GM13976 (cell line): ENCODE measurements at regions not wholly inside any gene's neighbourhood (a gene's known extent, or its start where the extent isn't known, plus 50 kb on each side); places are given as distances from the start of the nearest gene placed in this dataset.

Source experiments
- DNase-seq: peaks from one replicate; pipeline ENCODE4 v3.0.0; 2012; ENCODE audit warnings: low spot score
- CTCF ChIP-seq: IDR thresholded peaks from 2 replicates; pipeline ENCODE4 v1.5.1; 2012; ENCODE audit warnings: borderline replicate concordance, mild to moderate bottlenecking; ENCODE audit not compliant: insufficient read depth; ENCODE audit errors: extremely low read depth, missing control alignments, control extremely low read depth
- in situ Hi-C: fragments of 300-500 bp; cut with MboI; formaldehyde crosslinking; loops from one replicate; pipeline ENCODE4 v1.12.0; 2022; ENCODE audit warnings: low sequenced_read_pairs, mixed read lengths, inconsistent platforms; ENCODE audit not compliant: unreplicated experiment

- no peak for DNase-seq
- in situ Hi-C loops, result loop anchor here (25.0 kb wide), 2 partner anchors 91 to 259 kb away; partner anchors contain the start of gene TARBP1
- no peak for TF ChIP-seq CTCF
Observed at GRCh38 chr1:234745844-234746797, 136.1 kb upstream of the IRF2BP2 start.

- in situ Hi-C loops, result loop anchor here (25.0 kb wide), 2 partner anchors 92 to 258 kb away; partner anchors contain the start of gene TARBP1
- no peak for TF ChIP-seq CTCF
- DNase-seq, result no peak
Observed at GRCh38 chr1:234745276-234745675, 135.3 kb upstream of the IRF2BP2 start.

GRCh38 chr1:234743791-234744611, 134.0 kb upstream of the IRF2BP2 start:
- TF ChIP-seq CTCF, result no peak
- DNase-seq, result no peak
- in situ Hi-C loops, result loop anchor here (25.0 kb wide), 2 partner anchors 93 to 257 kb away; partner anchors contain the start of gene TARBP1

- no peak for DNase-seq
- in situ Hi-C loops, result loop anchor here (25.0 kb wide), 2 partner anchors 95 to 255 kb away; partner anchors contain the start of gene TARBP1
- TF ChIP-seq CTCF, result no peak
Observed at GRCh38 chr1:234742622-234743021, 132.6 kb upstream of the IRF2BP2 start.

- TF ChIP-seq CTCF, result no peak
- in situ Hi-C loops, result loop anchor here (25.0 kb wide), 2 partner anchors 99 to 251 kb away; partner anchors contain the start of gene TARBP1
- DNase-seq, result no peak
Observed at GRCh38 chr1:234737967-234738314, 128.0 kb upstream of the IRF2BP2 start.

- in situ Hi-C loops, result loop anchor here (25.0 kb wide), 2 partner anchors 101 to 249 kb away; partner anchors contain the start of gene TARBP1
- no peak for DNase-seq
- TF ChIP-seq CTCF, result no peak
Observed at GRCh38 chr1:234735916-234736315, 125.9 kb upstream of the IRF2BP2 start.
